ENCODE measurements at regions not wholly inside any gene's neighbourhood (a gene's known extent, or its start where the extent isn't known, plus 50 kb on each side); places are given as distances from the start of the nearest gene placed in this dataset.
"Not testable (repeated sequence)": the region's sequence is repeated elsewhere in the genome, so short reads cannot be mapped to it uniquely, and the experiment has no call there.

- DNase-seq (ENCODE audit: low read depth), result no peak
Observed at GRCh38 chr2:239725551-239725890, 299.6 kb downstream of the NDUFA10 start.

- no peak for DNase-seq (ENCODE audit: low read depth)
Observed at GRCh38 chr2:239724851-239725550, 300.1 kb downstream of the NDUFA10 start.

GRCh38 chr2:239724194-239724849 lies 300.8 kb downstream of the NDUFA10 start:
- DNase-seq (ENCODE audit: low read depth), result no peak

GRCh38 chr2:239723486-239724193 lies 301.5 kb downstream of the NDUFA10 start:
- DNase-seq (ENCODE audit: low read depth), result no peak

GRCh38 chr2:239722760-239723470 lies 302.2 kb downstream of the NDUFA10 start:
- no peak for DNase-seq (ENCODE audit: low read depth)

GRCh38 chr2:239721991-239722759 lies 303.0 kb downstream of the NDUFA10 start:
- DNase-seq (ENCODE audit: low read depth), result no peak

GRCh38 chr2:239721531-239721930 lies 303.6 kb downstream of the NDUFA10 start:
- DNase-seq (ENCODE audit: low read depth), result no peak

- DNase-seq (ENCODE audit: low read depth), result no peak
Observed at GRCh38 chr2:239720361-239721360, 304.5 kb downstream of the NDUFA10 start.

- DNase-seq (ENCODE audit: low read depth), result no peak
Observed at GRCh38 chr2:239719791-239720360, 305.3 kb downstream of the NDUFA10 start.

GRCh38 chr2:239718991-239719390 lies 306.2 kb downstream of the NDUFA10 start:
- not testable (repeated sequence) for DNase-seq (ENCODE audit: low read depth)

- no peak for DNase-seq (ENCODE audit: low read depth)
Observed at GRCh38 chr2:239717706-239718105, 307.4 kb downstream of the NDUFA10 start.

- no peak for DNase-seq (ENCODE audit: low read depth)
Observed at GRCh38 chr2:239717319-239717675, 307.8 kb downstream of the NDUFA10 start.

- no peak for DNase-seq (ENCODE audit: low read depth)
Observed at GRCh38 chr2:239716536-239717318, 308.4 kb downstream of the NDUFA10 start.

GRCh38 chr2:239716009-239716408 lies 309.1 kb downstream of the NDUFA10 start:
- no peak for DNase-seq (ENCODE audit: low read depth)

GRCh38 chr2:239715606-239716005 lies 309.5 kb downstream of the NDUFA10 start:
- DNase-seq (ENCODE audit: low read depth), result no peak

- no peak for DNase-seq (ENCODE audit: low read depth)
Observed at GRCh38 chr2:239715202-239715601, 309.9 kb downstream of the NDUFA10 start.

GRCh38 chr2:239714116-239714515 lies 311.0 kb downstream of the NDUFA10 start:
- DNase-seq (ENCODE audit: low read depth), result no peak

- no peak for DNase-seq (ENCODE audit: low read depth)
Observed at GRCh38 chr2:239712755-239713154, 311.9 kb upstream of the HDAC4 start.

GRCh38 chr2:239711911-239712570 lies 311.2 kb upstream of the HDAC4 start:
- DNase-seq (ENCODE audit: low read depth), result no peak
